GM19035 (cell line): ENCODE measurements at regions not wholly inside any gene's neighbourhood (a gene's known extent, or its start where the extent isn't known, plus 50 kb on each side); places are given as distances from the start of the nearest gene placed in this dataset.

Source experiments
- ATAC-seq: cut with Tn5 transposase; IDR thresholded peaks from one replicate; pipeline ENCODE4 v1.9.1; 2021; ENCODE audit not compliant: unreplicated experiment

DNA sequence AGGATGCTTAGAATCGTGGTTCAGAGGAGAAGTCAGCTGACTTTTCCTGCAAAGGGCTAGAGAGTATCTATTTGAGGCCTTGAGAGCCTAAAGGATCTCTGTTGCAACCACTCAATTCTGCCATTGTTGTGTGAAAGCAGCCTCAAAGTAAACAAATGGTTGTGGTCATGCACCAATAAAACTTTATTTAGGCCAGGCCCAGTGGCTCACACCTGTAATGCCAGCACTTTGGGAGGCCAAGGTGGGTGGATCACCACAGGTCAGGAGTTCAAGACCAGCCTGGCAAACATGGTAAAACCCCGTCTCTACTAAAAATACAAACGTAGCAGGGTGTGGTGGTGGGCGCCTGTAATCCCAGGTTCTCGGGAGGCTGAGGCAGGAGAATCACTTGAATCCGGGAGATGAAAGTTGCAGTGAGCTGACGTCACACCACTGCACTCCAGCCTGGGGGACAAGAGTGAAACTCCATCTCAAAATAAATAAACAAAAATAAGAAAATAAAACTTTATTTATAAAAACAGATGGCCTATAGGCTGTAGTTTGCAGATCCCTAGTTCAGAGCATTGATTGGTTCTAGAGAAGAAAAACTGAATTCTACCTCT, 135.9 kb upstream of the KLF4 start:
- ATAC-seq: no peak

DNA sequence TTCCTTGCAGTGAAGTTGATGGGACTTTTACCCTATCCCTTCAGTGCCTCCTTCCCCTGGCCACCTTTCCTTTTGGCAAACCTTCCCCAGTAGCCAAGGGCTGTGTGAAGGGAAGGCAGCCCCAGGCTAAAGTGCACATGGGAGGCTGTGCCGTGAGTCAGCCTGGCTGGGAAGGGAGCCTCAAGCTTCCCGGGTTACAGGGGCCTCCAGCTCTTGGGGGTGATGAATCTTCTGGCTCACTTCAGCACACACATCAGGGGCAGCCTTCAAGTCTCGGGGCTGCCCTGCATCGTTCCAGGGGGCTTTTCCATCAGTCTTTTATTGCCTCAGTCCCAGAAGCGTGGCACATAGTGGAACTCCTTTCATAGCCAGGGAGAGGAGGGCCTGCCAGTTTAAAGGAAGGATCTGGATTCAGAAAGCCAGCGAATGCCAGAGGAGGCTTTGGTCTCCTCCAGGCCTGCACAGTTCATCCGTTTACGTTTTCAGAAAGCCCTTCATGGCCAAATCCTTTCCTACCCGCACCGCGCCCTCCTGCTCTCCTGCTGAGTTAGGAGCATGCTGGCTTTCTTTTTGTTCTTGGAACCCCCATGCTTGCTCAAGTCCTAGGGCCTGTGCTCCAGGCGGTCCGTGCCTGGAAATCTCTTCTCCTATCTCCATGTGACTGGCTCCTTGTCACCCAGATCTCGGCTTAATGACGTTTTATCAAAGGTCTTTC, 134.8 kb upstream of the KLF4 start:
- no peak for ATAC-seq

DNA sequence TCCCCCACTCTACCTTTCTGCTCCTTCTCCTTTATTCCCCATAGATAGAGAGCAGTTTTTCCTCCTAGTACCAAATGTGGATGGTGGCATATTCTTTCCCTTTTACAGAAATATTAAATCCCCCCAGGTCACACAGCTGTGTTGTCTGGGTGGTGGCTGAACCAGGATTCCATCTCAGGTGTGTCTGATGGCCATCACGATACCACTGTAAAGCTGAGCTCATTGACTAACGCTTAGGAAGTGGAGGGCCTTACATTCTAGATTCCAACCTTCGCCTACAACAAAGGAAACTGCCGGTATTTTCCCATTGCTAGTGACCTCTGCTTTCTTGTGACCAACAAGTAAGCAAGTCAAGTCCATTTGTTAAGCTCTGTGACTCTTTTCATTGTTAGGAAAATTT, 131.9 kb upstream of the KLF4 start:
- ATAC-seq: no peak

DNA sequence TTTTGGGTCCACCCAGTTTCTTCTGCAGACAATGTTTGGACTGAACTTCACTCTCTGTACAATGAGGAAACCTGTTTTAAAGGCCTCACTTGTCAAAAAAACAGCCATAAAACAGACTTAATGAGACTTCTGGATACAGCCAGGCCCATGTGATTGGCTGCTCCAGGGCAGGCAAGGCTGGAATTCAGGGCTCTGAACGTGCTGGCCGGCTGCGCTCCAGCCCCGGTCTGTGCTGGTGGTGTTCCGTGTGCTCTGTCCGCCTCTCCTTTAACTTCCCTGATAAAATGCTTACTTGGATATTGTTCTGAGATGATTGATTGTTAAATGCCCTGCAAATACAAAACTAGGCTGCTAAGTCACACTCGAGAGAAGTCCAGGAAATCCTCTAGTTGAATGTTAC, 131.2 kb upstream of the KLF4 start:
- no peak for ATAC-seq

DNA sequence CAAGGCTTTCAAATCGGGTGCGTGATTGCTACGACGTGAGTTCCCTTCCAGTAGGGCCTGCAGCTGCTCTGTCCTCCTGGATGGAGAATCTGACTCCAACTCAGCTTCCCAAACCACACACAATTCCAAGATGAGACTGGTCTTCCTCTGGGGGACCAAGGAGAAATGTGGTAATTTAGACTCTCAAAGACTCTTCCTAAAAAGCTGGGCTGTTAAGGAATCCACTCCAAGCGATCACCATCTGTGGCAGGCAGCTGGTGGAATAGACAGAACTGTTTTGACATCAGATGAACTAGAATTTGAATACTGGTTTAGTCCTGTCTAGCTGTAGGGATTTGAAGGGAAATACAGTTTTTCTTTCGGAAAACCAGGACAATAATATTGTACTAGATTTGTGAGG, 130.7 kb upstream of the KLF4 start:
- ATAC-seq: no peak

DNA sequence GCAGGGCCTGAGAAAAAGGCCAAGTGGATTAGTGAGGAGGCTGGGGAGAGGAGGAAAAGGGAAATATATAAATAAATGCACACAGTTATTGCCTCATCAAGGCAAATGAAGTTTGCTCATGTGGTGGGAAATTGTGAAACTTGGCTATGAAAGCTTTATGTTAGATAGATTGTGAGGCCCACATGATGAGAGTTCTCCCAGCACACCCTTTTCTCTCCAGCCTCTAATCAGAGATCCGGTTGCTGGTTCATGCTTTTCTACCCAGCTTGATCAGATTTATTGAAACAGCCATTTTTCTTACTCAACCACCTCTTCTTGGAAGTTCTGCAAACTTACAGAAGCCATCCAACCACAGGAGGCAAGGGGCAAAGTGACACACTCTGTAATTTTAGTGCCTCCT, 125.8 kb upstream of the KLF4 start:
- ATAC-seq: no peak

DNA sequence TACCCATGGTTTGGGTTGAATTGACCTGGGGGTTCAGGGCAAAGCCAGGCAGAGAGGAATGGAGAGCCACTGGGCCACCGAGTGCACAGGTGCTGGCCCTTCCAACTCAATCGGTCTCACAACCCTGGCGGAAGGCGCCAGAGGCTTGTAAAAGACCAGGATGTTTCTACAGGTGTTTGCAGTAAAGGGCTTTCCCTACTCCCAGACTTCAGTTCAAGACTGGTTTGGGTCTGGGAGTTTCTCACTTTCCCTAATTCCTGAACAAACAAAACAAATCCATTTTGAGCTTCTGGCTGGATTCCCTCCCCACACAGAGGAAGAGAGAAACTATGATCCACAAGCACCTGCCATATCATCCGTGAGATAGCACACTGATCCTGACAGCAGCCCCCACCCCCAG, 125.2 kb upstream of the KLF4 start:
- ATAC-seq: no peak

DNA sequence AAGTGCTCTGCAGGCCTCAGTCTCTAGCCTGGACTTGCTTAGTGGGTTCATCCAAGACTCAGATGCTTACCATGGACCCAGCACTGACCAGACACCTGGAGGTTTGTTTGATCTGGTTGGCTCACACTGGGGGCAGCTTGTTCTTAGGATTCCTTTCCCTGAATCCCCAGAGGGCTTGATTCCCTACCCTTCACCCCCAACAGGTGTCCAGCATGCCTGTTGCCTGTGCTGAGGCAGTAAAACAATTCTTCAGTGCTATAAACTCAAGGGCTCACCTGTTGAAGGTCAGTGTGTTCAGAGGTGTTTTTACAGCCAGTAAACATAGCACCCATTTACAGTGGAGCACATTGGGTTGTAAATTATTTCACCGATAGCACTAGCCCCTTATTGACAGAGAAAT, 123.8 kb upstream of the KLF4 start:
- ATAC-seq: no peak

DNA sequence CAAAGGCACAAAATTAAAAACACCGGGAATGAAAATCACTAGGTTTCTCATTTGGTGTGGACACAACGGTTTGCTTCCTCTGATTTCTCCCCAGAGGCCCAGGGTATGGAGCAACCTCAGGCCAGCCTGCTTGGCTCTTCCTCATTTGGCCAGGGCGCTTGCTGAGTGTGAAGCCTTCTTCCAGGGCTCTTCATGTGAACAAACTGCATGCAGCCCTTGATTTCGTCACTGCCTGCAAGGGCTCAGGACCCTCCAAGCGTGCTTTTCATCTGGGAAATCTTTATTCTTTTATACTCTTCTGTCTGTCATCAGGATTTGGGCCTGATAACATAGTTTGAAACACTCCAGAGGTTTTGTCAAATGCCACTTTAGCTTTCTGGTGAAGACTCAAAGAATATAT, 122.6 kb upstream of the KLF4 start:
- no peak for ATAC-seq

DNA sequence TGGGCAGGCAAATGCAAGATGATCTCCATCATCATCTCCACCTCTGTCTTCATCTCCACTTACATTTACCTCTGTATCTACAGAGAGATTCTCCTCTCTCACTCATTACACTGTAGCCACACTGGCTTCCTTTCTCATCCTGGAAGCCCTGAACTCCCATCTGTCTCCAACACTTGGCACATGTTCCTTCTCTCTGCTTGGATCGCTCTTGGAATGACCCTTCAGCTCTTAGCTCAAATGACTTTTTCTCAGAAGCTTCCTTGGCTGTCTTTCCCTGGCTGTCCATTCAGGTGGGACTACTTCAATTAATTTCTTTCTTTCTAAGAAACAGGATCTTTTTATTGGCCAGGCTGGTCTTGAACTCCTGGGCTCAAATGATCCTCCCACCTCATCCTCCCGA, 120.0 kb upstream of the KLF4 start:
- no peak for ATAC-seq

DNA sequence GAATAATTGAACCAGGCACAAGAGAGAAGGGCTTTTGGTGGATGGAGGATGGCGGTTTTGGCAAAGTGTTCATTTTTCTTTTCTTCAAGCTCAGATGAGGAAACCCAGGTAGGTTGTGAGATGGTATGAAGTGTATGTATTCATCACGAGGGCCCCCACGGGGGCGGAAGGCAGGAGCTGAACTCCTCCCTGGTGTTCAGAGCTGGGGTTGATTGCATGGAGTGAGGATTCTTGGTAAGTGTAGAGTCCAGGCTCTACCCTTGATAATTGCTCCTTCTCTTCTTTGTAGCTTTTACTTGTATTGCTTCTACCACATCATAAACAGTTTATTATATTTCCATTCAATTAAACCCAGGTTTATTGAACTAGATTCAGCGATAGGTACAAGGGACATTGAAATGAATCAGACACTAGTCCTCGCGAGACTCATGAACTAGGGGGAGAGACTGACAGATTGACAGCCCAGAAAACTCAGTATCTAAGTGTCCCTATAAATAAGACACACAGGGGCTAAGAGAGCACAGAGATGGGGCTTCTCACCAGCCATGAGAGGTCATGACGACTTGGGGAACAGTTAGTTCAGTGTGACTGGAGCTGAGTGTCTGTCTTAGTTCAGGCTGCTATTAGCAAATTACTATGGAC, 116.7 kb upstream of the KLF4 start:
- no peak for ATAC-seq

DNA sequence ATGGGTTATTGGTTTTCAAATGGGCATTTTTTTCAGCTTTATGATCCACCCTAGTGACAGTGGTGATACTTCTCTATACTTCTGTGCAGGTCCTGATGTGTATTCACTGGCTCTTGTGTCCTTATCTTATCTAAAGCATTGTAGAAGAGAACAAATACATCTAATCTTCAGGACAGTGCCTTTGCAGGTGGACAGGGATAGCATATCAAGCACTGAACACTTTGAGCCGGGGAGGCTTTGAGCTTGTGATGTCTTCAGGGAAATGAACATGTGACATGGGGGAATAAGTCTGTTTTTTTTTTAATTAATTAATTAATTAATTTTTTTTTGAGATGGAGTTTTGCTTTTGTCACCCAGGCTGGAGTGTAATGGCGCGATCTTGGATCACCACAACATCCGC, 115.5 kb upstream of the KLF4 start:
- ATAC-seq: no peak

DNA sequence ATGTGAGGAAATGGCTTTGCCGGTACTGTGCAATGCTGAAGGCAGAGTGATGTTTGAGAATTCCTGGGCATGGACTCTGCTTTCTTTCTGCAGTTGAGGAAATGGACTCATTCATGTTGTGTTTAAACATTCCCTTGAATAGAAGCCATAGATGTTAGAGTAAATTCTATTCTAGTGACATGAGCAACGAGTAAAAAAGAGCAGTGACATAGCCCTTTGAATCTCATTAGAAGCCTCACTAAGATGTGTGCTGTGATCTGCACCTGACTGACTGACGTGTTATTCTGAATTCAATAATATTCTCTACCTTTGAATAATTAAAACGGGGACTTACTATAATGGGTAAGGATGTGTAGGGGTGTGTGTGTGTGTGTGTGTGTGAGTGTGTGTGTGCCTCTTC, 113.7 kb upstream of the KLF4 start:
- no peak for ATAC-seq

DNA sequence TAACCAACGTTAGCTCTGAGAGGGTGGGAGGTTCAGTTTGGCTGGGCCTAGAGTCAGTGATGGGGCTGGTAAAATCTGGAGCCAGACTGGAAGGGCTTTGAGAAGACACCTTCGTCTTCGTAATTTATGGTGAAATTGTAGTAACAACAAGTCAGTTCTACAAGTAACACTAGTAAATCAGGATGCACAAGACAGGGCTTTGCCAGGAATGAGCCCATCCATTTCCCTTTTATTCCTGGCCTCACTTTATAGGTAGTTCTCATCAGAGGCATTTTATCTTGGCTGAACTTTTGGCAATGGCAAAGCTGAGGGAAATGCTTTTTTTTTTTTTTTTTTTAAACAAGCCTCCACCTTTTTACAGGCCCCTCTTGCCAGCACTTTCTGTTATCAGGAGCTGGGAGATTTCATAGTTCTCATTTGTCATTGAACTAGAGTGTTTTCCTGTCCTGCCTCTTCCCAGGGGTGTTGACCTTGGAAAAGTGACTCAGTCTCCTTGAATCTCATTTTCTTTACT, 110.5 kb upstream of the KLF4 start:
- no peak for ATAC-seq

DNA sequence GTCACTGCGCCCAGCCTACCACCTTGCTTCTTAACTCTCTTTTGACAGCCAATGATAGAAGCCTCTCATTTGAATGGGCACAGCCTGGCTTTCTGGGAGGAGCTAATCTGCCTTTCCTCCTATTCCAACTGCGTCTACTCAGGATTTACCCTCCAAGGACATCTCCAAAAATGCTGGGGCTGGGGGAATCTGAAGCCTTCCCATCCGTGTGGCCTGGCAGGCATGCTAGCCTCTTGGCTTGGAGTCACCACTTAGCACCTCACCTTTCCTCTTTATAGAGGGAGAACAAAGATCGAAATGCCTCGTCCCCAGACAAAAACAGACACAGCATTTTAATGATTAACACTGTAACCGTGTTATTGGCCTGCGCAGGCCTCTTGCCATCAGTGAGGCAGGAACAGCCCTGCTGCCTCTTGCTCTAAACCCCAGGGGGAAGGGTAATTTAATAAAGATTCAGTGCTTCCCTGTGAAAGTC, 108.2 kb upstream of the KLF4 start:
- no peak for ATAC-seq

DNA sequence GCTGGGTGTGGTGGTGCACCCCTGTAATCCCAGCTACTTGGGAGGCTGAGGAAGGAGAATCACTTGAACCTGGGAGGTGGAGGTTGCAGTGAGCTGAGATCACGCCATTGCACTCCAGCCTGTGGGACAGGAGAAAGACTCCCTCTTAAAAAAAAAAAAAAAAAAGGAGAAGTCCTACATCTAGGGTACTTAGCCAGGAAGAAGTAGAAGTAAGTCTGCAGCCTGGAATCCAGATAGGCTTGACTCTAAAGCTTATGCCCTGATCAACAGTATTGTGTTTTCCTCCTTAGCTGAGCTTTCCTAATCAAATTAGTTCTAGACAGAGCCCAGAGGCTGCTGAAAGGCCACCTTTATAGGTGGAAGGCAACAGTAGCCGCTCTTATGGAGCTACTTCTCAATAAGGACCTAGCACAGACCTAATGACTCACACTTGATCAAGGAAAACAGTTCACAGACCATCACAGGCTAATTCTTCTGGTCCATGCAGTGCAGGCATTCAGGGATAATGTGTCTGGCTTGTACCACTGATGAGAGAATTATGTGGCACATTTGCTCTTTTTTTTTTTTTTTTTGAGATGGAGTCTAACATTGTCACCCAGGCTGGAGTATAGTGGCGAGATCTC, 105.5 kb upstream of the KLF4 start:
- ATAC-seq: no peak

DNA sequence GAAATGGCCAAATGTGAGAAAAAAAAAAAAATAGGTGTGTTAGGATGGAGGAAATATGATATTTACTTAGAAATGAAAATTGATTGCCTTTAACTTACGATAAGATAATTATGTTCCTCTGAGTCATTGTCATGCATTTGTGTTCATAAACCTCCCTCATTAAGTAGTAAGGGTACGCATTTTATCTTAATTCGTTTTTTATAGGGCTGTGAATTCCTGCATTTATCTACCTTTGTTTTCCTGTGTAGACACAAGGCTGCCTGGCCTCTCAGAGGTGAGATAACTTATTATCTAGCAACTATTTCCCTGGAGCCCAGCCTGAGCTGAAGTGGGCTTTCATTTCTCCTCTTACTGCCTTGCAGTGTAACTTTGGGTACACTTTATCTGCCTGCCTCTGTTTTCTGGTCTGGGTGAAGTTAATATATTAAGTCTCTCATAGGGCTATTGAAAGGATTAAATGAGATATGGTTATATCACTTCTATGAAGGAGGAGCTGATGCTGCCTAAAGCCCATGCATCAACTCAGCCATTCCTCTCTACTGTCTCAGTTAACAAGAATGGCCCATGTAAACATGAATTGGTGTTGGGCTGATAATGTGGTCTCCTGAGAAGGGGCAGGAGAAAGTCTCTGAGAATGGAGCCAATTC, 103.8 kb upstream of the KLF4 start:
- ATAC-seq: no peak

DNA sequence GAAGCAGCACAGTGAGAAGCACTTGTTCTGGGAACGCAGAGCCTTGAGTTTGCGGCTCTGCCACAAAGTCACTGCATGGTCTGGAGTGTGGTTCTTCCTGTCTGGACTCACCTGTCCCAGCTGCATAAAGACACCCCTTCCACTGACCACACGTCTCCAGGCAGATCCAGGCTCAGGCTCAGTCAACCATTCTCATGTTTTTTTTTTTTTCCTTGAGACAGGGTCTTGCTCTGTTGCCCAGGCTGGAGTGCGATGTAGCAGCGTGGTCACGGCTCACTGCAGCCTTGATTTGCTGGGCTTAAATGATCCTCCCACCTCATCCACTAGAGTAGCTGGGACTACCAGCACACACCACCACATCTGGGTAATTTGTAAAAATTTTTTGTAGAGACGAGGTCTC, 102.9 kb upstream of the KLF4 start:
- no peak for ATAC-seq

DNA sequence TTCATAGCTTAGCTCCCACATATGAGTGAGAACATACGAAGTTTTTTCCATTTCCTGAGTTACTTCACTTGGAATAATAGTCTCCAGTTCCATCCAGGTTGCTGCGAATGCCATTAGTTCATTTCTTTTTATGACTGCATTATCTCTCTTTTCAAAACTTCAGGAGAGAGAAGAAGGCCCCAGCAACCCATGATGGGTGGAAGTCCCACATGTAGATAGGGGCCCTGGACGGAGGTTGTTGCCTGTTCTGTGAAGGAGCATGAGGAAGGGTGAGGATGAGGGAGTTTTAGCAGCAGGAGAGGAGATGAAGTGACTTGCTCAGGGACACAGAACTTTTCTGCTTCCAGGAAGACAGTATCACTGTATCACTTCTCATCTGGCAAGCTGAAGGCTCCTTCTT, 102.2 kb upstream of the KLF4 start:
- no peak for ATAC-seq

DNA sequence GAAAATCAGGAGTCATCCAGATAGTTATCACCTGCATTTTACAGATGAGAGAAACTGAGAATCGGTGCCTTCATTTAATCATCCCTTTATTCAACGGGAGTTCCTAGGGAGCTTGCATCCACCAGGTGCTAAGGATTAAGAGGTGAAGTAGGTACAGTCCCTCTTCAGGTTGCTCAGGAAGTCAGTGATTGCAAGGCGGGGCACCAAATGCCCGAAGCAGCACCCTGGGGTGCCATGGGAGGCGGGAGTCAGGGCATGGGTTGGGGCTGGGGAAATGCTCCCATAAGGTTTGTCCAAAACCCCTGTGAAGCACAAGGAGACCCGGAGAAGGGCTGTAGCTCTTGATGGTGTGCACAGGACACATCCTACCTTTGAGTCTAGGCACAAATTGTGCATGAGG, 98.8 kb upstream of the KLF4 start:
- no peak for ATAC-seq

DNA sequence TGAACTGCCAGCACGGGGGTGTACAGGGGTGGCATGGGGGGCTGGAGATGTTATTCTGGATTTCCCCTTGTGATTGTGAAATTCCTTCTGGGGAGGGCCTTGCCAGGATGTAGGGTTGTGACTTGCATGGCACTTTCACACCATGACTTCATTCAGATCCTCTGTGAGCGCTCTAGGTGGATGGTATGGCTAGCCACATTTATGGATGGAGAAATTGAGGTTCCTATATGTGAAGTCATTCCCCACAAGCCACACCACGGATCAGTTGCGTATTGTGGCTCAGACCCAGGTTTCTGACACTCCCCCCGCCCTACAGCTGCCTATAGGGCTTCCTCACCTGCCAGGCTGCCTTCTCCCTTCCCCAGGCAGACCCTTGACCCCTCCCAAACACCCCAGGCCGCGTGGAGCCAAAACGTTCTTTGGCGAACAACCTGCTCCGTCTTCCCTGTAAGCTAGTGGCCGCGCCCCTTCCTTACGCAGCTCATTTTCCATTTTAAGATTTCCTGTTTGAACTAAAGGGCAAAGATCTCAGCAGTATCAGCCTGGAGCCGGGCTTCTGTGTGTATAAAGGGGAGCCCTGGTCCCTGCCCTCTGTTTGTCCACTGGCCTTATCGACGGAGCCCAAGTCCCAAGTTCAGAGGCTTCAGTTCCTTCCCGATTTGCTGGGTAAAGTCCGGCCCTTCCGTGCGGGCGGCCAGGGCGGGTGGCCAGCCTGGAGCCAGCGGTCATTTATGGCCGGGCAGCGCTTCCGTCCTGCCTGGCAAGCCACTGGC, 97.8 kb upstream of the KLF4 start:
- no peak for ATAC-seq
